H1 (cell line): ENCODE measurements at regions not wholly inside any gene's neighbourhood (a gene's known extent, or its start where the extent isn't known, plus 50 kb on each side); places are given as distances from the start of the nearest gene placed in this dataset.

Source experiments
- EGR1 ChIP-seq: IDR thresholded peaks from 2 replicates; pipeline ENCODE4 v1.6.1; 2011; ENCODE audit warnings: low read depth, low read length, borderline replicate concordance
- EP300 ChIP-seq, 2 experiments: IDR thresholded peaks; 1 replicate in 1 of 2; 2 replicates in 1 of 2; pipeline ENCODE4 v1.6.1; 2011 to 2012; ENCODE audit warnings: low read depth in 2 of 2, low read length in 2 of 2, mild to moderate bottlenecking in 2 of 2, borderline replicate concordance in 1 of 2, inconsistent platforms in 1 of 2, moderate library complexity in 1 of 2
- EZH2 ChIP-seq: fragments of 200-600 bp; sonication (generic); IDR thresholded peaks from 2 replicates; pipeline ENCODE4 v1.7.1; 2012; ENCODE audit warnings: low read depth, mild to moderate bottlenecking, moderate library complexity, low read length, inconsistent platforms; ENCODE audit not compliant: severe bottlenecking
- POLR2A ChIP-seq, 2 experiments: IDR thresholded peaks; 1 replicate in 1 of 2; 2 replicates in 1 of 2; pipeline ENCODE4 v1.6.1; 2011; ENCODE audit warnings: low read depth in 2 of 2, low read length in 2 of 2, mild to moderate bottlenecking in 2 of 2; ENCODE audit errors: control extremely low read depth in 1 of 2
- TF ChIP-seq, protein P1 (sequence below), 3 experiments: IDR thresholded peaks; 1 replicate in 2 of 3; 2 replicates in 1 of 3; pipeline versions ENCODE4 v1.5.1 to v1.6.1; 2011; ENCODE audit warnings: low read length in 3 of 3, mild to moderate bottlenecking in 3 of 3, inconsistent platforms in 2 of 3, low read depth in 1 of 3, moderate library complexity in 1 of 3; ENCODE audit not compliant: insufficient read depth in 1 of 3; ENCODE audit errors: control extremely low read depth in 1 of 3

DNA sequence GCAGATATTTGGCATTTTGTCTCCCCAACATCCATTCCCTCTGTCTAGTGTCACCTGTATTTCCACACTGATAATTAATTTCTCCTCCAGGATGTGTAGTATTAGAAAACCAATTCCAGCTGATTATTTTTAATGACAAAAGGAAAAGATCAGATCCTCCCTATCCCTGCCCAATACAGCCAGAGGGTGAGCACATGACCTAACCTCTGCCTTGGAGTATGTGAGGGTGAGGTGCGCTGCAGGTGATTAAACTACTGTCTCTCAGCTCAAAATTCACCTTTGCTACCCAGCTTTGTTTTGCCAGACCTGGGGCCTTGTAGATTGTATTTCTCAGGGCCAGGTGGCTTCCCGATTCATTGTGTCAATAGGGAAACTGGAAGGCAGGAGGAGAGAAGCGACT, 402.1 kb downstream of the PRELID2 start:
- TF ChIP-seq, protein P1, sequence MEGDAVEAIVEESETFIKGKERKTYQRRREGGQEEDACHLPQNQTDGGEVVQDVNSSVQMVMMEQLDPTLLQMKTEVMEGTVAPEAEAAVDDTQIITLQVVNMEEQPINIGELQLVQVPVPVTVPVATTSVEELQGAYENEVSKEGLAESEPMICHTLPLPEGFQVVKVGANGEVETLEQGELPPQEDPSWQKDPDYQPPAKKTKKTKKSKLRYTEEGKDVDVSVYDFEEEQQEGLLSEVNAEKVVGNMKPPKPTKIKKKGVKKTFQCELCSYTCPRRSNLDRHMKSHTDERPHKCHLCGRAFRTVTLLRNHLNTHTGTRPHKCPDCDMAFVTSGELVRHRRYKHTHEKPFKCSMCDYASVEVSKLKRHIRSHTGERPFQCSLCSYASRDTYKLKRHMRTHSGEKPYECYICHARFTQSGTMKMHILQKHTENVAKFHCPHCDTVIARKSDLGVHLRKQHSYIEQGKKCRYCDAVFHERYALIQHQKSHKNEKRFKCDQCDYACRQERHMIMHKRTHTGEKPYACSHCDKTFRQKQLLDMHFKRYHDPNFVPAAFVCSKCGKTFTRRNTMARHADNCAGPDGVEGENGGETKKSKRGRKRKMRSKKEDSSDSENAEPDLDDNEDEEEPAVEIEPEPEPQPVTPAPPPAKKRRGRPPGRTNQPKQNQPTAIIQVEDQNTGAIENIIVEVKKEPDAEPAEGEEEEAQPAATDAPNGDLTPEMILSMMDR (IDR thresholded peaks at IDR 0.05; ENCODE audit: control extremely low read depth in 1 of 3, insufficient read depth in 1 of 3, low read depth in 1 of 3, low read length in 3 of 3) = no peak
- no peak for TF ChIP-seq EGR1
- TF ChIP-seq EP300 (IDR thresholded peaks at IDR 0.05; ENCODE audit: borderline replicate concordance in 1 of 2, low read depth in 2 of 2, low read length in 2 of 2) = no peak
- TF ChIP-seq POLR2A (IDR thresholded peaks at IDR 0.05; ENCODE audit: control extremely low read depth in 1 of 2, low read depth in 2 of 2, low read length in 2 of 2) = no peak
- no peak for TF ChIP-seq EZH2
